GM19452 (cell line): ENCODE measurements at regions not wholly inside any gene's neighbourhood (a gene's known extent, or its start where the extent isn't known, plus 50 kb on each side); places are given as distances from the start of the nearest gene placed in this dataset.

ENCODE experiments used
- ATAC-seq: cut with Tn5 transposase; IDR thresholded peaks from one replicate; pipeline ENCODE4 v1.9.1; 2021; ENCODE audit not compliant: unreplicated experiment

GRCh38 chr10:78624791-78625190 lies 444.0 kb upstream of the ZMIZ1 start:
- no peak for ATAC-seq

GRCh38 chr10:78626471-78626870 lies 442.3 kb upstream of the ZMIZ1 start:
- no peak for ATAC-seq

DNA sequence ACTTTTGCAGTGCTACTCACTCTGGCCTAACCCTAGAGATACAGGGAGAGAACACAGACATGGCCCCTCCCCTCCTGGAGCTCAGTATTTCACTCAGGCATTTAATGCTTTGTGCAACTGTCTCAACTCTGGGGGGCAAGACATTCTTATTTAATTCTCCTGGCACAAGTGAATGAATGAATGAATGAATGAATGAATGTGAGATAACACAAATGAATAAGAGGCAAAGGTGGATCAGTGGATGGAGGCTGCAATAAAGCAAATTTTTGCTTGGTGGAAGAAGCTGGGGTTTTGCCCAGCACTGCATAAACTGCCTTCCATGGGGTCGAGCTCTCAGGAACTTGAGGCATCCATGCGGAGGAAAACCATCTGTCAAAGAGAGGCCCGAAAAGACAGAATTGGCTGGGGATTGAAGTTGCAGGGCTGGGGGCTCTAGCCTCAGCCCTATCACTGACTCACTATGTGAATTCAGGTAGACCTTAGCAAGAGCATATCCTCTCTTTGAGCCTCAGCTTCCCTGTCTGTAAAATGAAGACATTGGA lies 441.4 kb upstream of the ZMIZ1 start:
- ATAC-seq: no peak

GRCh38 chr10:78628976-78629375 lies 439.8 kb upstream of the ZMIZ1 start:
- ATAC-seq: no peak

- no peak for ATAC-seq
These were observed 439.0 kb upstream of the ZMIZ1 start for GRCh38 chr10:78629773-78630172.

- ATAC-seq: no peak
These were observed 437.6 kb upstream of the ZMIZ1 start for GRCh38 chr10:78630944-78631838.

DNA sequence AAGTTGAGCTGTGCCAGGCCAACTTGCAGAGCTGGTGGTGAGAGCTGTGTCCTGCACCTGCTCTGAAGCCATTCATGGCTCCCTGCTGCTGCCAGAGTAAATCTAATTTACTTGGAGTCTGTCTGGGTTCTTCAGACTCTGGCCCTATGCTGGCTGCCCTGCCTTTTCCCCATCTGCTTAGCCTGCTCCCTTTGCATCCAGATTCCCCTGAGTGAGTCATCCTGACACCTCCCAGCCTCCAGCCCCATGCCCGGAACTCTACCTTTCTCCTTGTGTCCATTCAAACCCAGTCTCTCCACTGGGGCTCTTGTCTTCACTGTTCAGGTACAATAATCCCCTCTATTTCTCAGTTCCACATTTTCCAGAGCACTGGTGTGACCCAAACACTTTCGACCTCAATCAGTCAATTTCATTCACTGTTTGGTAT lies 434.4 kb upstream of the ZMIZ1 start:
- no peak for ATAC-seq

DNA sequence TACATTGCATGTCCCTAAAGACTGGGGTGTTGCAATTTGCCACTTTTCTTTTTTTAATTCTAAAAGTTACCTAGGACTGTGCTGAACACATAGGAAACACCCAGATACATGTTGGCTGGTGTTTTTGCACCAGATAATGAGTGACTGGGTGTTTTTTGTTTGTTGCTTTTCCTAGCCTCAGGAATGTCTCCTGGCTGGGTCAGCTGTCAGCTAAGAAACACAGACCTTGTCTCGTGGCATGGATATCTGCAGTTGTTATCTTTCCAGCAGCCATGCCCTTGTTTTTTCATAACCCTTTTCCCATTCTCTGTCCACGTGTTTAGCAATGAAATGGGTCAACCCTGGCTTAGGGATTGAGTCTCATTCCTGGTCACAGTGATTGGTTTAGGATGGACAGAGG lies 433.9 kb upstream of the ZMIZ1 start:
- ATAC-seq: no peak

- ATAC-seq: no peak
These were observed 429.1 kb upstream of the ZMIZ1 start for GRCh38 chr10:78639629-78640028.

DNA sequence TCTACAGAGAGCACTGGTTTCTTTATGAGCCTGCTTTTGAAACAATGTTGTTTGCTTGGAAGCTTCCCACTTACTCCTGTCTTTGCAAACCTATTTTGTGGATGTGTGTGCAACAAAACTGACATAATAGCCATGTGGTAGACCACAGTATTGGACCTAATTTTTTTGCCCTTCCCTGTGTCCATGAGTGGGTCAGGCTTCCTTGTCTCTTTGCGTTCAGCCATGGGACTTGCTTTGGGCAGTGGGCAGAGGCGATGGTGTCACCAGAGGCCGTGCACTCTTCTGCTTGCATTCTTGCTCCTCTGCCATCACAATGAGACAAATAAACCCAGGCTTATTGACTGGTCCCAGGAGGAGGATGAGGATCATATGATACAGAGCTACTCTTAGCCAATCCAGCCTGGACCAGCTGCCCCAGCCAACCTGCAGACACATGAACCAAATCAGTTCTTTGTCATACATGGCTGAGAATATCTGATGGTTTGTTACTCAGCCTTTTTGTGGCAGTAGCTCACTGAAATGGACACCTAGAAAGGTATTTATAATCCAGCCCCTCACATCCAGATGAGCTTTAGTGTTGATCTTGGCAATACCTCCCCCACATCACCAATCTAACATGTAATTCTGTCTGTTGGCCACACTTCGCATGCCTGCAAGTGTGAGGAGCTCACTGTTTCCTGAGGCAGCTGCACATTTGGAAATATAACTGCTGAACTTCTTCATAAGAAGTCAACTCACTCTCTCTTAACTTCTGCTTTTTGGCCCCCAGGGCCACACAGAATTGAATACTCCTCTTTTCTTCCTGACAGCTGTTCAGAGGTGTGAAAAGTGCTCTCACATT lies 427.8 kb upstream of the ZMIZ1 start:
- ATAC-seq: no peak

DNA sequence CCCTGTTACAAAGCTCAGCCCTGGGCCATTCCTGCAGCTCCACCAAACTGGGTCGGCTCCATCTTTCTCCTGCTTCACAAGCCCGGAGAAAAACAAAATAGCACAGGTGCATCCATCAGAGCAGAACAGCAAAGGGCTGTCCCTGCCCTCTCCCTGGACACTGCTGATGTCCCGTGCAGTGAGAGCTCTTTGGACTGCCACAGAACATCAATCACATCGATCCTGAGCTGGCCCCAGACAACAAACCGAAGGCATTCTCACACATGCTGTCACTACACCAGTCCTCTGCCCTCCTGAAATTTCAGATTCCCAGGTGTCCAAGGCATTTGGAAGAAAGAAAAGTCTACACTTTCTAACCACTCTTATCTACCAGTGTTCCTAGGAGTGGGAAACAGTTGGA lies 427.1 kb upstream of the ZMIZ1 start:
- ATAC-seq: no peak

DNA sequence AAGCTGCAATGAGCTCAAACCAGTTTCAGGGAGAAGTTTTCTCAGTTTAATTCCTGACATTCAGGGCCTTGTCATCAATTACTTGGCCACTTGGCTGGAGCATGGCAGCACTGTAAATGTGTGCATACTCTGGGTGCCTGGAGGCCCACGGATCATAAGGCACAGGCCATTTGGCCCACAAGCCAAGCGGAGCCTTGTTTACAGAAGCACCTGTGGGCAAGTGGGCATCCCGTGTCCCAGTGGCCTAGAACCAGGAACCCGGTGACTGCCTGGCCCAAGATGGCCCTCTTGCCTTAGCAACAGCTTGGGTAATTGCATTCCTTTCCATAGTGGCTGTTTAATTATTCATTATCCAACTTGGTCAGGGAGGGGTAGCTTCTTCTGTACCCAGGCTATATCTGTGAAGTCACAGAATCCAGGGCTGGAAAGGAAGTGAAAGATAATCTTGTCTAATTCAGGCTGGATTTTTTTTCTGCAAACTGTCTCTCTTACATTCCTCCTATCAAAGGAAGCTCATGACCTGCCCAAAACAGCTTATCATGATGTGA lies 426.4 kb upstream of the ZMIZ1 start:
- no peak for ATAC-seq

DNA sequence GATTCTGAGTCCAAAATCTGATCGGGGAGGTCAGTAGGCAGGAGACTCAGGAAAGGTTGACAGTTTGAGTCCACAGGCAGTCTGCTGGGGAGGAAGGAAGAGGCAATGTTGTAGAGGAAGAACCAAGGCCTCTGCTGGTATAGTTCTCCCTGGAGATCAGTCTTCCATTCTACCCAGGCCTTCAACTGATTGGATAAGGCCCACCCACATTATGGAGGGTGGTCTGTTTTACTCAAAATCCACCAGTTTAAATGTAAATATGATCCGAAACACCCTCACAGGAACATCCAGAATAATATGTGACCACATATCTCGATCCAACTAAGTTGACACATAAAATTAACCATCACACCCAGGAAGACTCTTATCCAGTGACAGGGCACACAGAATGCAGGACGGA lies 425.3 kb upstream of the ZMIZ1 start:
- ATAC-seq: no peak

DNA sequence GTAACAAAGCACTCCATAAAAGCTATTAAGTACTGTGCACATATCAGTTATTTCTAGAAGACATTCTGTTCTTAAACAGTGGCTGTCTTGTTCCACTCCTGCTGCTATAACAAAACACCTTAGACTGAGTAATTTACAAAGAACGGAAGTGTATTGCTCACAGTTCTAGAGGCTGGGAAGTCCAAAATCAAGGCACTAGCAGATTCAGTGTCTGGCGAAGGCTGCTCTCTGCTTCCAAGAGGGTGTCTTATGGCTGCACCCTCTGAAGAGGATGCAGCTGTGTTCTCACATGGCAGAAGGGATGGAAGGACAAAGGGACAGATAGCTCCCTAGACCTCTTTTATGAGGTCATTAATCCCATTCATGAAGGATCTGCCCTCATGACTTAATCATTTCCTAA lies 424.2 kb upstream of the ZMIZ1 start:
- no peak for ATAC-seq

DNA sequence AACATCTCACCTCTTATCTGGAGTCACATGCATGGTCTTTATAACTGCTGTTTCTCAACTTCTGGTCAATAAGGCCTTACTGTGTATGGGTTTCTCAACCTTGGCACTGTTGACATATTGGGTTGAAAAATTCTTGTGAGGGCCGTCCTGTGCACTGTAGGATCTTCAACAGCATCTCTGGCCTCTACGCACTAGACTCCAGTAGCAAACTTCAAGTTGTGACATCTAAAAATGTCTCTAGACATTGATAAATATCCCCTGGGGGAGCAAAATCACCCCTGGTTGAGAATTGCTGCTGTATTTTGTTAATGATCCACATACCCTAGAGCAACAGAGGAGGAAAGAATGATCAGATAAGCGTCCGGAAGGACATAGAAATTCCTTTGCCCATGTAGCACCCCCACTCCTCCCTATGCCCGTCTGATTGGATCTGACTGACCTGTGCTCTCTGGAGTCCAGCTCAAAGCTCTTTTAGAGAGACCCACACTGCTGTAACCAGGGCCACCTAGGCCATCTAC lies 423.5 kb upstream of the ZMIZ1 start:
- no peak for ATAC-seq

GRCh38 chr10:78645975-78646374 lies 422.8 kb upstream of the ZMIZ1 start:
- no peak for ATAC-seq

- ATAC-seq: no peak
These were observed 420.4 kb upstream of the ZMIZ1 start for GRCh38 chr10:78648256-78648860.

- ATAC-seq: no peak
These were observed 419.3 kb upstream of the ZMIZ1 start for GRCh38 chr10:78649429-78649828.

GRCh38 chr10:78650122-78650521 lies 418.6 kb upstream of the ZMIZ1 start:
- no peak for ATAC-seq

DNA sequence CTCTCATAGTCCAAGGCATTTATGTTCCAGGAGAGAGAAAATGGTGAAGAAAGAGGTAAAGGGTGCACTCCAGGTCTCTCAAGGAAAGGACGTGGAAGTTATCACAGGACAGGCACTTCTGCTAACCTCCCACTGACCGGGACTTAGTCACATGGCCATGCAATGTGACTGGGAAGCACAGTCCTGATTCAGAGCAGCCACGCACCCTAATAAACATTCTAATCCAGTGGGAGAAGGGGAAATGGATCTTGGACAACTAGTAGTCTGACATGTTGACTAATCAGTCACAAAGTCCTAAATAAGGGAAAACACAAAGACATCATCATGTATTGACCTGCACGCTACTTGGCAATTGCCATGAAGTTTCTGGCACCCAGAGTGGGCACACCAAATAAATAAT lies 417.5 kb upstream of the ZMIZ1 start:
- no peak for ATAC-seq

DNA sequence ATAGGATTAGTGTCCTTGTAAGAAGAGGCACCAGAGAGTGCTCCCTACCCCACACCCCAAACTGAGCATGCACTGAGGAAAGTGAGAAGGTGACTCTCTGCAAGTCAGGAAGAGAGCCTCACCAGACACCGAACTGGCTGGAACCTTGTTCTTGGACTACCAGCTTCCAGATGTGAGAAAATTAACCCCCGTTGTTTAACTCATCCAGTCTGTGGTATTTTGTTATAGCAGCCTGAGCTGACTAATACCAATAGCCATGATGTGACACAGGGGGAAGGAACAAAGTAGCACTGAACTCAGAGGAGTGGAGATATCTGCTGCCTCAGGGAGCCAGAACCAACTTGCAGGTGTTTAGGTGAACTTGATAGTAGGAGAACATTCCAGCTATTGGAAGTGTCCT lies 415.2 kb upstream of the ZMIZ1 start:
- ATAC-seq: no peak
